ENCODE measurements at regions not wholly inside any gene's neighbourhood (a gene's known extent, or its start where the extent isn't known, plus 50 kb on each side); places are given as distances from the start of the nearest gene placed in this dataset.
"Not testable (repeated sequence)": the region's sequence is repeated elsewhere in the genome, so short reads cannot be mapped to it uniquely, and the experiment has no call there.

DNA sequence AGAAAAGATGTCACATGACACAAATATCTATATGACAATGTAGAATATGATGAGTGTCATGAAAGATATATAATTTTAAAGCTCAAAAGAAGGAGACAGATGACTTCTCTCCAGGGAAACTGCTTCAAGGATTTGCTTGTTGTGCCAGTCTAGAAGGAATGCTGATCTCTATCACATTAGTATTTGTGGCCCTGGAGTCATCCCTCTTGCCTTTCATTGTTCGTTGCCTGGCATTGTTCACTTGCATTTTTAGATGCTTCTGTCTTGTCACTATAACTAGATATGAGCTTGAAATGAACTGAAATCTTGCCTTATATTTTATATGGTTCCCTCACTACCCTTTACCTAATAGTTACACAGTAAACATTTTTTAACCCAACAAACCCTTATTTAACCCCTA, 207.5 kb downstream of the ZNF608 start:
- DNase-seq, result no peak

DNA sequence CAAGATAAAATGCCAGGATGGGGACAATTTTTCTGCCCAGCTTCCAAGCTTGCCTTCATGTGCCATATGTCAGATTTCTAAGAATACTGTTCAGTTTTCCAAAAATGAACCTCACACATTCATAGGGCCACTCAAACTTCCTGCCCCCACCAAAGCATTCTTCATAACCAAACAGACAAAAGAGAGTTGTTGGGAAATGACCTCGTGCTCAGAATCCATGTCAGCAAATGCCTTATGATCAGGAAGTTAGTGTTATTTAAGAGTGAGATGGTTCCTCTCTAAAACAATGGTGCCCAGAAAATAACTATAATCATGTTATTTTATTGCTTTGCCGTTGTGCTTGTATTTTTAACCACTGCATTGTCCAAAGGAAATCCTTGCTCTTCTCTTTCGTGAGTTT, 208.2 kb downstream of the ZNF608 start:
- no peak for DNase-seq

DNA sequence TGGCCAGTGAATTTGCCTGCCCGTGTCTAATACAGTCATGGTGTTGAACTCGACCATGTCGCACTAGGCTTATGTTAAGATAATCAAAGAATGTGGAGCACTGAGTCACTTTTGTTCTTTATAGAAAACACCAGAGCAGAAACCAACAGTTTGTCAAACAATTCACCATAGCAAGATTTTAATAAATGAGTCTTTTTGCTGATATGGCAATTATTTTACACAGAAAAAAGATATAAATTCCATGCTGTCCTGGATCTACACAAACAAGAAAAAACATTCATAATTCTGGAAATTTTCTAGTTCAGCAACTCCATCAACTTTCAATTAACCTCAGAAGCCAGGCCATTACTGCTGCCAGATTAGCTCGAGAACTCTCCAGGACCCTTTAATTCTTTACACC, 208.9 kb downstream of the ZNF608 start:
- no peak for DNase-seq

GRCh38 chr5:124537107-124537506, 209.3 kb downstream of the ZNF608 start:
- DNase-seq, result no peak

GRCh38 chr5:124536333-124536732, 210.1 kb downstream of the ZNF608 start:
- DNase-seq, result no peak

- no peak for DNase-seq
These were observed 215.5 kb downstream of the ZNF608 start for GRCh38 chr5:124530916-124531315.

DNA sequence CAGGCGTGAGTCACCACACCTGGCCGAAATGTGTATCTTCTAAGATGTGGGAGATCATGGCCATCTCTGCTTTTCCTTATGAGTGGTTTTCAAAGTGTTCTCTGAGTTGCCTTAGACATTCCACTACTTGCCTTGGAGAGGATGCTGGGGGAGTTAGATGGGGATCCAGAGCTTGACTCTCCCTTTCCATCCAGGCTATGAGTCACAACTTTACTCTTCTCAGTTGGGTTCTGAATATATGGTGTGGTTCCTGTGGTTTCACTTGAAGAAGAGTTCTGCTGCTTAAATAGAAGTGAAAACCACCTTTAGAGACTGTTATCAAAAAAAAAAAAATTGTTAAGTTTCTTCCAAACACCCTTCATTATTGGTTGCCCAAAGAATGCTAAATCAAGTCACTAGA, 217.6 kb downstream of the ZNF608 start:
- DNase-seq, result no peak

GRCh38 chr5:124527220-124527991, 219.0 kb downstream of the ZNF608 start:
- DNase-seq, result no peak

GRCh38 chr5:124526079-124526478, 220.4 kb downstream of the ZNF608 start:
- not testable (repeated sequence) for DNase-seq

DNA sequence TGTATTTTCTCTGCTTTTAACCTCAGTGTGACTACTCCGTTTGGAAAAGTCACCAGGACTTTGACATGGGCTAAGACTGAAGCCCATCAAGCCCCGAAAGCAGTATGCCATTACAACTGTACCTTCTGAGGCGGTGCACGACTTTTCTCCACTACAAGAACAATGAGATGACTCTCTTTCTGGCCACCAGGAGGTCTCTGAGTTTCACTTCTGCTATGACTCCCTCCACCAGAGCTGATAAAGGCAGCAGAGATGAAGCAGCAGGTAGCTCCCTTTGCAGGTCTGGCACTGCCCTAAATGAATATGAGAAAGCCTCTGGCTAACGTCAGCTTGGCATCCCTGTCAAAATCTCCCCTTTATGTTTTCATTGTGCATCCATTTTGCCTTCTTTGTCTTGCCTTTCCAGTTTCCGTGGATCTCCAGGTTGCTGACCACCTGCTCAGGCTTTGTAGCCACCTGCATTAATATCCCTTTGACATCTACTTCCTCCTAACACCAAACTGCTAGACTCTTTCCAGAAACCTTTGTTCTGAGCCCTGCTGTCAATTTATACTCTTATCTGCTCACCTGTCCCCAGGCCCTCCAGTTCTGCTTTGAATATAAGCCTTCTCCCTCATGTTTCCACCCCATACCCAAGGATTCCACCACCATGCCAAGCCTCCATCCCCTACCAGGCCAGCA, 221.7 kb downstream of the ZNF608 start:
- DNase-seq, result no peak

DNA sequence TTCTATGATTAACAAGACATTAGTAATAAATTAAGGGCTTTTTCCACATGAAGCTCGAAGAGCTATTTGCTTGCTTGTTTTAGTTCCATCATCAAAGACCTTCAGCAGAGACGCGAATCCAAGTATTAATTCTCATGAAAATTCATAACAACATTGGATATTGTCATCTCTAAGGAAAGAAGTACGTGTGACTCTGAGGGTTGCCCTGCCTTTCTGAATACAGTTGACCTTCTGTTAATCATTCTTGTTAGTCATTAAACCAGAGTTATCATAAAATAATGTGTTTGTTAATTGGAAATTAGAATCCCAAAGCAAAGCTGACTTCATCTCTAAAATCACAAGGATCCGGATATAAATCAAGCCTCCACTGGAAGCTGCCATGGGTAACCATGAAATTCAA, 222.5 kb downstream of the ZNF608 start:
- DNase-seq, result no peak

GRCh38 chr5:124522992-124523391, 223.4 kb downstream of the ZNF608 start:
- DNase-seq, result no peak

DNA sequence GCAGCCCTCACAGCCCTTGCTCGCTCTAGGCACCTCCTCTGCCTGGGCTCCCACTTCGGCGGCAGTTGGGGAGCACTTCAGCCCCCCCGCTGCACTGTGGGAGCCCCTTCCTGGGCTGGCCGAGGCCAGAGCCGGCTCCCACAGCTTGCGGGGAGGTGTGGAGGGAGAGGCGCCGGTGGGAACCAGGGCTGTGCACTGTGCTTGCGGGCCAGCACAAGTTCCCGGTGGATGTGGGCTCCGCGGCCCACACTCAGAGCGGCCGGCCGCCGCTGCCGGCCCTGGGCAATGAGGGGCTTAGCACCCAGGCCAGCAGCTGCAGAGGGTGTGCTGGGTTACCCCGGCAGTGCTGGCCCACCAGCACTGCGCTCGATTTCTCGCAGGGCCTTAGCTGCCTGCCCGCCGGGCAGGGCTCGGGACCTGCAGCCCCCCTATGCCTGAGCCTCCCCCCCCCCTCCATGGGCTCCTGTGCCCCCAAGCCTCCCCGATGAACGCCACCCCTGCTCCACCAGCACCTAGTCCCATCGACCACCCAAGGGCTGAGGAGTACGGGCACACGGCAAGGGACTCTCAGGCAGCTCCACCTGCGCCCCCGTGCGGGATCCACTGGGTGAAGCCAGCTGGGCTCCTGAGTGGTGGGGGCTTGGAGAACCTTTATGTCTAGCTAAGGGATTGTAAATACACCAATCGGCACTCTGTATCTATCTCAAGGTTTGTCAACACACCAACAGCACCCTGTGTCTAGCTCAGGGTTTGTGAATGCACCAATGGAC, 224.8 kb downstream of the ZNF608 start:
- DNase-seq, result no peak

- no peak for DNase-seq
These were observed 227.0 kb downstream of the ZNF608 start for GRCh38 chr5:124519396-124519795.

- no peak for DNase-seq
These were observed 229.9 kb downstream of the ZNF608 start for GRCh38 chr5:124516567-124516966.

DNA sequence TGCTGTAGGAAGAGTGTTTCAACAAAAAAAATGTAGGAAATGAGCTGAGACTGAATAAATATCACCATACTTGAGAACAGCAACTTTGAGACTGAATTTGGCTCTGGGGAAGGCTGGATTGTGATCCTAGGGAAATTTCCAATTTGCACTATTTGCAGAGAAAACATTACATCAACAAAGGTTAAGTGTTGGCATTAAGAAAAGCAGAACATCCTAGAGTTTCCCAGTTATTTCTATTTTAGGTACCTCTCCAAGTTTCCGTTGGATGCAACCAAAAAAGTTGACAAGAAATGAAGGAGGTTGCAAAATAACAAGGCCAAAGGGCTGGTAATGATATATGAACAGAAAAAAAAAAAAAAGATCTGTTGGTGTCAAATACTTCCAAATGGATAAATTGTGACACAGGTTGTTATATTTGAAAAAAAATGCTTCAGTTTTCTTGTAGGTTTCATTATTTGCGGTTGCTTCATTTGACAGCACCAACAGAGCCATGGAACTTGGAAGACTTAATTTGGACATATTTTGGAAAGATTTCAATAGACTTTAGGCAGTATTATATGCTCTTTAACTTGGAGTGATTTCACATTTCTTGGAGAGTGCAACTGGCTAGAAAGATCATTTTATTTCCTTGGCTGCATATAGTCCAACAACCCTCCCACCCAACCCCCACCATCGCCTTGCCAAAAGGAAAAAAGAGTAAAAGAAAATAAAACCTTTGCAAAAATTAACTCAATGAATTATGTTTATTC, 230.8 kb downstream of the ZNF608 start:
- DNase-seq, result no peak

DNA sequence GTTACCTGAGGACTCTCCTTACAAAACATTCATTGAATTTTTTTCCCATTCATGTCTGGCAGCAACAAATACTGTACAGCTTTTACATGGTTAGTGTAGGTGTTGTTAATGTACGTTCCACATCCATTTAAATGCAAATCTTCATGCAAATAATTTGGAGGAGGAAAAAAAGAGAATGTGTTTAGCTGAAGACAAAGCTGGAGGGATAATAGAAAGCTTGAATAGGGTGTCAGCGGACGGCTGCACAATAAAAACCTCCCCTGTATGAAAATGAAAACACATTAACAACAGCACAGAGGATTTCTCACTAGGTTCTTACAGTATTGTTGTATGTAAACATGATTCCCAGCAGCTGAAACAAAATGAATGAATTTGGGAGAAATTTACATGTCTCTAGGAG, 231.5 kb downstream of the ZNF608 start:
- DNase-seq, result no peak

DNA sequence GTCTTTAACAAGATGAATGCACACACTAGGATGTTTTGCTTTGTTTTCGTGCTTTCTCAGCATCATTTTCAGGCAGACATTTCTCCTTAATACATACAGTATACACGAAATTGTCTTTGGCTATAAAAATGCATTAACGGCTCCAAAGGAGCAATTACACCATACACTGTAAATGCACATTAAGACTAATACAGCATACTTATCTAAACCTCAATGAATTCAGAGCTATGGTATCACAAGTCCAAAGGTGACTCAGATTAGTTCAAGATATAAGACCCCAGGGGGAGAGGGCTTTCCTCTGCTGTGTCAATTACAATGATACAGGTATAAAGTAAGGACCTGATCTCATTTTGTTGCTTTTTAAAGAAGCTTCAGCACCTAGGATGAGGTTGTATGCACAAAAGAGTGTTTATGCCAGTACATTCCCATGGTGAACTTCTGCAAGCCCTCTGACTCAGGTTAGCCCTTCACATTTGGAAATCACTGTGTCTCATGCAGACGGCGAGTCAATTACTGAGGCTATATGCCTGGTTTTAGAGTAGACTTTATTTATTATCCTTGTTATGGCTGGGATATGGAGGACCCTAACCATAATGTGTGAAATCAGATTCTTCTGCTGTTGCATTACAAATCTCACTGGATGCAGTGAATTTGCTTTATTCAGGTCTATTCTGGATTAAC, 233.3 kb downstream of the ZNF608 start:
- DNase-seq, result no peak

GRCh38 chr5:124512236-124512635, 234.2 kb downstream of the ZNF608 start:
- DNase-seq, result no peak

- no peak for DNase-seq
These were observed 234.6 kb downstream of the ZNF608 start for GRCh38 chr5:124511791-124512190.

DNA sequence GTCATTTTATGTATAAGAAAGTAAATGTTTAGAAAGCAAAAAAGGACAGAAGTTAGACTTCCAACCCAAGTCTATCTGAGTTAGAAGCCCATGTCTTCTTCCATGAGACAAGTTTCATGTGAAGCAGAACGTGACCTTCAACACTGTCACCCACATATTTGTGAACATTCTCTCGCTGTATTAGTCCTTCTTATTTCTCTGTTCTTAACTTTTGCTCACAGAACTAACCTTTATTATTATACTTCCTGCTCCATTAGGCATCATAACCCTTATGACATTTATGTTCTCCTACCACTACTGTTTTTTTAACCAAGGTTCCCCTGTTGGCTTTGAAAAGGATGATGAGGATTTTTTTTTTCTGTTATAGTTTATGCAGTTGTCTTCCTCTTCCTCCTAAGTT, 238.8 kb downstream of the ZNF608 start:
- DNase-seq, result no peak

- no peak for DNase-seq
These were observed 242.1 kb downstream of the ZNF608 start for GRCh38 chr5:124504081-124504916.
